Stimulated activated CD8-positive, alpha-beta memory T cell treated with anti-CD3 and anti-CD28 coated beads, Interleukin-15, amount 100 ng/mL, for 48 hours (primary cell): ENCODE measurements at regions not wholly inside any gene's neighbourhood (a gene's known extent, or its start where the extent isn't known, plus 50 kb on each side); places are given as distances from the start of the nearest gene placed in this dataset.
A peak's percentile ranks its signal among the peaks of the same experiment; 100 is the strongest.
"Not testable (repeated sequence)": the region's sequence is repeated elsewhere in the genome, so short reads cannot be mapped to it uniquely, and the experiment has no call there.

Experiments used
- DNase-seq, 2 donors: peaks; one replicate each; pipeline ENCODE4 v3.0.0-alpha.2; 2020; ENCODE audit warnings: low read depth in 2 of 2

DNA sequence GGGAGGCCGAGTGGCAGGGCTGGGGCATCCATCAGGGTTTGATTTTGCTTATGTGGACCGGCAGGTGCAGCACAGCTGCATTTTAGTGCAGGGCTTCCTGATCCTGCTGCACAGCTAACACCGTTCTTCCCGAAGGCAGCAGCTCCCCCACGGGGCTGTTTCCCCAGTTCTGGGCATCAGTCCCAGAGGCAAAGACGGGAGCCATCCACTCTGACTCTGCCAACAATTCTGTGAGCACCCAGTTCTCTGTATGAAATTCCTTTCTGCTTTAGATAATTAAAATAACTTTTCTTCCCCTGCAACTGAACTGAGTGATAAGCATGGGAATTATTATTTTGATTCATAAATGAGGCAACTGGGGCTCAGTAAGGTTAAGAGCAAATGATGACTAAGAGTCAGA, 262.9 kb upstream of the ATP10A start:
- no peak for DNase-seq

DNA sequence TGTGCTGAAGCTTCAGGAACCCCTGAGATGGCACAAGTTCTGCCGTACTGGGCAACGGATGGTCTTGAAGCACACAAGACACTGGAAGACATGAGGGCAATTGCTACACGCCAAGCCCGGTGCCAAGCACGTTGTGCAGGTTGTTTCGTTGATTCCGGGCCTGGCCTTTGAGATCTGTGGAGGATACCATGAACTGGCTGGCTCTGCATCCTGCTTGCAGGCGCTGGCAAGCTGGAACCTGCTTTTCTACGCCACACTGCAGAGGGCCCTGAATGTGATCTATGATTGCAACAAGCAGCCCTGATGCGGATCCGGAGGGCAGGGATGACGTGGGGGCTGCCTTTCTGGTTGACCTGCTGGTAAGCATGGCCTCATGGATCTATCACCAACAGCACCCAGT, 262.5 kb upstream of the ATP10A start:
- no peak for DNase-seq

DNA sequence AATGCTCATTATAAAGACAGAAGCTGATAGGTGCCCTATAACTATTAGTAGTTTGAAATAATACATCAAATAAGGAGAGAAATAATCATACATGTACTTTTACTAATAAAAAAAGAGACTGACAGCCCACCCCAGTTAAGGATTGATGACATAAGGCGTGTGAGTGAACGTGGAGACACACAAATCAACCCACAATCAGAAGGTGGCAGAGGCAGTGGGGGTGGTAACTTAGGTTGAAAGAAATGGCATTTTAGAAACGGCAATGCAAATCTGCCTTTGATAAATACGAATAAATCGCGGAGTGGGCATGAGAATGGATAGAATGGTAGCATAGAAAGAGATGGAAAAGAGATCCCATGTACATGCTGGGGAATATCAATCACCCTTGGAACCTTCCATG, 256.2 kb upstream of the ATP10A start:
- DNase-seq = no peak

DNA sequence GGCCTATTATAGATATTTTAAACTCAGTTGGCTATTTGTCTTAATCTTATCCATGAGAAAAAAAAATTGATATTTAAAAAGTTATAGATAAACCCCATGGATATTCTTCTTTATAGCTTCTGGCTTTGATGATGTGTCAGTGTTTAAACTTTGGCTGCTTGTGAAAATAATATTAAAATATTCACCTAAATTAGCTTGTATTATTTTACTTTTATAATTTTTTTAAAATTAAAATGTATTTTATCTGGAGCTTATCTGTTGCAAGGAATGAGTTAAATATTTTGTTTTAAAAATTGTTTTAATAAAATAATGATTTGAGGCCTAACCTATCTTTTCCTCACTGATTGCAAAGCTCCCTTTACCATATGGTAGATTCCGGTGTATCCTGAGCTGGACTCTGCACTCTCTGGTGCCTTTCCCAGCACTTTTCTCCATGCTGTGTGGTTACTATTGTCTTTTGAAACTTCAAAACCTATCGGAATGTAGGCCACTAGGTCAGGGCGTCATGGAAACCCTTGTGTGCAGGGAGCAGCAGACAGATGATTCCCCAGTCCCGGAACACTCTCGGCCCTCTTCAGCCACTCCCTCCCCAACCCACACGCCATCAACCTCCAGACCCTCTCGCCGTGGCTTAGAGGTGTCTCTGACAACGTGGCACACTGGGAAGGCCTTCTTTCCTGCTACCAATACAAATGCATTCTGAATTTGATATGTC, 252.3 kb upstream of the ATP10A start:
- no peak for DNase-seq

DNA sequence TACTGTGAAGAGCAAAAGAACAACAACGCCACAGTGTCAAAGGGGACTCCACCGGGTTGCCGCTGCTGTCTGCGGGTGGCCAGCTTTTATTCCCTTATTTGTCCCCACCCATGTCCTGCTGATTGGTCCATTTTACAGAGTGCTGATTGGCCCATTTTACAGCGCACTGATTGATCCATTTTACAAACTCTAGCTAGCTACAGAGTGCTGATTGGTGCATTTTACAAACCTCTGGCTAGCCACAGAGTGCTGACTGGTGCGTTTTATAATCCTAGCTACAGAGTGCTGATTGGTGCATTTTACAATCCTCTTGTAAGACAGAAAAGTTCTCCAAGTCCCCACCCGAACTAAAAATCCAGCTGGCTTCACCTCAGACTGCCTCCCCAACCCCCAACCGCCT, 251.0 kb upstream of the ATP10A start:
- DNase-seq = not testable (repeated sequence)

DNA sequence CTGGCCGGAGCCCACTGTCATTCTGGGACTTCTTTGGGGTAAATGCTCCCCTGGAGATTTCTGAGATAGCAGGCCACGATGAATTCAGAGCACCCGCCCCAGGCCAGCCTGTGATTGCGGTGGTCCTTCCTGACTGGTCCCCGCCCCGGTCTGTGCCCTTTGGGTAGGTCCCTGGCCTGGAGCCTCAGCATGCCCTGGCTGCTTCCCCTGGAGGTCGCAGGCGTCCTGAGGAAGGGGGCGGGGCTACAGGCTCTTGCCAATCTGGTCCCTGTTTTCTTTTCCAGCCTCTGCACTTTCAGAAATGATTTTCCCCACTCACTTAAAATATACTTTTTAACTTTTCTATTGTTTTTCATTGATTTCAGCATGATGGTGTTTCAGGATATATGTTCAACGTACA, 250.2 kb upstream of the ATP10A start:
- no peak for DNase-seq

DNA sequence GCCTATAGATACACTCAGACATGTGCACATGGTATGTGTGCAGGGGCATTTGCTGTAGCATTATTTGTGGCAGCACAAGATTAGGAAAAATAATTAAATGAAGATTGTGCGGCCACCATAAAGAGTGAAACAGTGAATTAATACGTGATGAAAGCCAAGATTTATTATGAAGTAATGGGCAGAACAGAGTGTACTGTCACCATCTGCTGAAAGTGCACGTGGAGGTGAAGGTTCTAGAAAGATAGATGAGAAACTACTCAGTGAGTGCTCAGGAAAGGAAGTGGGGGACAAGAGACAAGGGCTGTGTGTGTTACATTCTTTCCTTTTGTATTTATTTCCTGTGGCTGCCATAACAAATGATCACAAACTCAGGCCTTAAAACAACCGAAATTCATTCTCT, 246.1 kb upstream of the ATP10A start:
- DNase-seq = no peak

DNA sequence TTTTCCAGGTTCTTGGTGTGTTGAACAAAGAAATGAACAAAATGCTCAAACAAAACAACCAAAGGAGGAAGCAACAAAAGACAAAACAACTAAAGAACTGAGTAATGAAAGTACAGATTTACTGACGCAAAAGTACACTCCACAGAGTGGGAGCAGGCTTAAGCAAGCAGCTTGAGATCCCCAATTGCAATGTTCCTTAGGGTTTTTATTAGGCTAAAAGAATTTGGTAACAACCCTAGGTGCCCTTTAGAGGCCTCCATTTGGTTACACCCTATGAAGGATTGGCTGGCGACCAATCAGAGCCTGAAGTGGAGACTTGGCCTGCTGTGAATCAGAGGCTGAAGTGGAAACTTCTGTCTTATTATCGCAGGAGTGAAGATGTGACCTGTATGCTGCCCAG, 243.4 kb upstream of the ATP10A start:
- no peak for DNase-seq

DNA sequence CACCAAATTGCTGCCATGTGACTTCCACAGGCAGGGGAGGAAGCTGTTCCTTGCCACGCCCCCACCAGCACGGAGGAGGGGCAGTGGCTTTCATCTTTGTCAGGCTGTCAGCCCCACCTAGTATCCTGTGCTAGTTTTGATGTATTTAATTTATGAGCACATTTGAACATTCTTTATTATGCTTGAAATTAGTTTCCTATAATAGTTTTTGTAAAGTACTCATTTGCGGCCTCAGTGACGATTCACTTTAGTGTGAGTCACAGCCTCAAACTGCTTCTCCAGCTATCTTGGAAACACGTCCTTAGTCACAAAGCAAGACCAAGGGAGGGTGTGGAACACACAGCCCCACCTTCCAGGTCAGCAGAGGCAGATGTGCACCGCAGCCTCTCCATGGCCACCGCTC, 239.9 kb upstream of the ATP10A start:
- no peak for DNase-seq

DNA sequence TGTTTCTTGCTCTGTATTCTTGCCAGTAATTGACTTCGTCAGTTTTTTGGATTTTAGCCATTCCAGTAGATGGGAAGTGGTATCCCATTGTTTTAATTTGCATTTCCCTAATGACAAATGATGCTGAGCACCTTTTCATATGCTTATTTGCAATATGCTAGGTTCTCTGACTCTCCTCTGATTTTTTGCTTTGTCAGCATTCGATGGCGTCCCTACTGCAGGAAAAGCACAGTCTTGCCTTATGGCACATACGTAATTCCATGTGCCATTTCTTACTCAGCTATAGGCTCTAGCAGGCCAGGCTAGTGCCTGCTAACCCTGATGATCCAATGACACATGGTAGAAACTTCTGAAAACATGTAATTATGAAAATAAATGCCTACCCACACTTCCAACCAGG, 239.2 kb upstream of the ATP10A start:
- DNase-seq = no peak

DNA sequence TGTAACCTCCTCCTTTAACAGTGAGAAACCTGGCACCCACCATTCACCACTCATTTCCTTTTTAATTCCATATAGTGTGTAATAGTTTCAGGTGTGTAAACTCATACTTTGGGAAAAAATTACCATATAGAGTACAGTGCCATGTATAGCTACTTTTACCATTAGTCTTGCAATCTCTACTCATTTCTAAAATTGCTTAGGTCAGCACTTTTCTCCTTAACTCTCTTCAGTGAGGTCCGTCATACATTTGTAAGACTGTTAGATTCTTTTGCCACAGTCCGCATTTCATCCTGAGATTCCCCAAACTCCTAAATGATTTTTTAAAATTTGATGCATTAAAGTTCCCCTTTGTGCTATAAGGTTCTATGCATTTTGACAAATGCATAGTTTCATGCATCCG, 238.3 kb upstream of the ATP10A start:
- DNase-seq = no peak

DNA sequence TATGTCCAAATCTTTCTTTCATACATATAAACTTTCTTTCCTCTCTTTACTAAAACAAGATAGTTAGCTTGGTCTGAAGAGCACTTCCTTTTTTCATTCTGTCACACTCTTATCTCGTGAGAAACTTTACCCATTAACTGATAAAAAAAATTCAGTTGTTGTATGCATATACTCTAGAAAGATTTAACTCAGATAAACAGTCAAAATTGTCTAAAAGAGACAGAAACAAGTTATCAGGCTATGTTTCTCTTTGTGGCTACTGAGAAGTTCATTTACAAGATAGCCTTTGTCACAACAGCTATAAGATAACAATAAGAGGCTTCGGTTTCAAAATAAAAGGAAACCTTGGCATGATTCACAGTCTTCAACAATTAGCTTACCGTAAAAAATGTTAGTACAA, 235.7 kb upstream of the ATP10A start:
- DNase-seq = no peak

DNA sequence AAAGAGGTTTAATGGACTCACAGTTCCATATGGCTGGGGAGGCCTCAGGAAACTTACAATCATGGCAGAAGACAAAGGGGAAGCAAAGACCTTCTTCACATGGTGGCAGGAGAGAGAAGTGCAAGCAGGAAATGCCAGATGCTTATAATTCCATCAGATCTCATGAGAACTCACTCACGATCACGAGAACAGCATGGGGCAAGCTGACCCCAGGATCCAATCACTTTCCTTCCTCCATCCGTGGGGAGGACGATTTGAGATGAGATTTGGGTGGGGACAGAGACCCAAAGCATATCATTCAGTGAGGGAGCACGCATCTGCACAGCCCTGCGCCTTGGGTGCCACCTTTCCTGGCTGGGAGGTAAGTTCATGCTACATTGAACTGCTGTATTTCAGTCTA, 234.1 kb upstream of the ATP10A start:
- no peak for DNase-seq

DNA sequence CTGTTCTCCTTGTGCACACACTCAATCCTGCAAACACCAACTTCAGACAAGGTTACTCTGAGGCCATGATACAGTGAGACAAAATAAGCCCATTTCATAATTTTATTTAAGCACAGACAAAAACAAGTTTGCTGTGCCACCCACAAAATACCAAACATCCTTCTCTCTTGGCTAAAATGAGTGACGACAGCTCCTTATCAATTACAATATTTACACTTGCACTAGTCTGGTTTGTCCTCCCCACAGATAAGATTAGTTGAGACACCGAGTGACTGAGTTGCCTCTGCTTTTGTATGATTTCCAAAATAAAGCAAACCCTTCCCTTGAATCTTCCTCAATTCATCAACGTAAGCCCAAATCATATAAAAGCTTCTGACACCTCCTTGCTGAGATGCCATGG, 233.5 kb upstream of the ATP10A start:
- no peak for DNase-seq

DNA sequence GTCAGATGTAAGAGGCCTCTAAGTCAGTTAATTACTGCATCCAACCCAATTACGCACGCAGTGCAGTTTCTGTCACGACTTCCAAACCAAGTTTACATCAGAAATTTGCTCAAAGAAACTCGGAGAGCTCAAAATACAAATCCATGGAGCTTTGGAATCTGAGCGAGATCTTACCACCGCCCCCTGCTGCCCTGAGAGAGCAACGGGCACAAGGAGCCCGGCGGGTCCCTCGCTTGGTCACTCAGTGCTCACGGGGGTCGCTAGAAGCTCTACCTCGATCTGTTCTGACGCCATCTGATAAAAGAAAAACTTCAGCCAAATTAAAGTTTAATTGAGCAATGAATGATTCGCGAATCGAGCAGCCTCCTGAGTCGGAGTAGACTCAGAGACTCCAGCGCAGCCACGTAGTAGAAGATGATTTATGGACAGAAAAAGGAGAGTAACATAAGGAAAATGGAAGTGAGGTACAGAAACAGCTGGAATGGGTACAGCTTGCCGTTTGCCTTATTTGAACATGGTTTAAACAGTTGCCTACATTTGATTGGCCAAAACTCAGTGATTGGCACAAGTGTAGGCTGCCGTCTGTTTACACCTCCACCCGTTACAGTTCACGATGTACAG, 232.7 kb upstream of the ATP10A start:
- DNase-seq = no peak

DNA sequence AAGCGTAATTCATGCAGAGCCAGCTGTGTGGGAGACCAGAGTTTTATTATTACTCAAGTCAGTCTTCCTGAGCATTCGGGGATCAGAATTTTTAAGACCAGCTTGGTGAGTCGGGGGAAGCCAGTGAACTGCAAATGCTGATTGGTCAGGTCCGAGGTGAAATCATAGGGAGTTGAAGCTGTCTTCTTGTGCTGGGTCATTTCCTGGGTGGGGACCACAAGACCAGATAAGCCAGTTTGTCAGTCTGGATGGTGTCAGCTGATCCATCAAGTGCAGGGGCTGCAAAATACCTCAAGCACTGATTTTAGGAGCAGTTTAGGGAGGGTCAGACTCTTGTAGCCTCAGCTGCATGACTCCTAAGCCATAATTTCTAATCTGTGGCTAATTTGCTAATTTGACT, 228.1 kb upstream of the ATP10A start:
- no peak for DNase-seq

DNA sequence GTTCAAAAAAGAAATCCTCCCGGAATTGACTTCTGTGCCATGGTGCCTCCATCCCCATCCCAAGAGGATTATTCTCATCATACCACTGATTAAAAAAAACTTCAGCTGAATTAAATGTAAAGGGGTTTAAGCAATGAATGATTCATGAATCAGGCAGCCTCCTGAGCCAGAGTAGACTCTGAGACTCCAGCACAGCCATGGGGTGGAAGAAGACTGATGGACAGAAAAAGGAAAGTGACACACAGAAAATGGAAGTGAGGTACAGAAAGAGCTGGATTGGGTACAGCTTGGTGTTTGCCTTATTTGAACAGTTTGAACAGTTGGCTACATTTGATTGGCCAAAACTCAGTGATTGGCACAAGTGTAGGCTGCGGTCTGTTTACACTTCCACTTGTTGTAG, 224.8 kb upstream of the ATP10A start:
- DNase-seq = no peak

DNA sequence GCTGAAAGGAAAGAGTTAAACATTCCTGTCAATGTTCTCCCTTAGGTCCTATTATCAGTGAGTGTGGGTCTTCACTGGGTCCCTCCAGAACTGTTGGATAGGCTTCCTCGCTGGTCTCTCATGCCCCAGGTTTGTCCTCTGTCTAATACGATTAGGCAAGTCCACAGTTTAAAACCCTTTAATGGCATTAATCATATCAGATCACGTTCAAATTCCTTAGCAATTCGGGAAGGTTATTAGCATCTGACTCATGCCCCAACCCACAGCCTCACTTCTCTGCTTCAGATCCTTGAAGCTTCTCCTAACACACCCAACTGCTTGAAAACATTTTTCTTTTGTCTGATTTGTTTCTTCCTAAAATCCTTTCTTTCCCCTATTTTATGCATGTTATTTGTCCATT, 224.3 kb upstream of the ATP10A start:
- DNase-seq = no peak

DNA sequence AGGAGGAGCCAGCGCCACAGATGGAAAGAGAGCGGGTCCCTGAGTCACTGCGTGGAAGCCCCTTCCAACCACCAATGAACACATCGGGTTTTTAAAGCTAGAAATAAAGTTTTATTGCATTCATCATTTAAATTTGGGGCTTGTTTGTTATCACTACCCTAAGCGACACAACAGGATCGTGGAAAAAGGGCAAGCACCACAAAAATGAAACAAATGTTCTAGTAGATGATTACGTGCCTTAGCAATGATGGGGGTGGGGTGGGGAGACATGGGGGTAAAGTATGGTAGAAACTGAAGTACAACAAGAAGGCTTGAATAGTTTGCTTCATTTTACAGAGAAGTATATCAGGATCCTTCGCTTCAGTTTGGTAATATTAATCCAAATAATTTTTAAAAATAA, 221.6 kb upstream of the ATP10A start:
- no peak for DNase-seq

DNA sequence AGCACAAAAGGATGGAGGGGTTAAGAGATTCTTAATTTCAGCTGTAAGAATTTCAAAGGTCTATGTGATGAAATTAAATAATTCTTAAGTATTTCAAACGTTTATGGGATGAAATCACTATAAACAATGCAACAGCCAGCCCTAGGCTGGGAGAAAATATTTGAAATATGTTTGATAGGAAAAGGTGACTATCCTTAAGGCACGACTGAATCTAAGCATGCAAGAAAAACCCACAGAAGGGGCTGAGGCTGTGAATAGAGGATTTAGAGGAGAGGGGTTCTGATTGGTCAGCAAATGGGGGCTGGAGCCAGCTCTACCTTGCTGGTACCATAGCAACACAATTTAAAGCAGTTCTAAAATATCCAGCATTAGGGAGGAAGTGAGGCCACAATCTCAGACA, 220.8 kb upstream of the ATP10A start:
- DNase-seq = no peak

DNA sequence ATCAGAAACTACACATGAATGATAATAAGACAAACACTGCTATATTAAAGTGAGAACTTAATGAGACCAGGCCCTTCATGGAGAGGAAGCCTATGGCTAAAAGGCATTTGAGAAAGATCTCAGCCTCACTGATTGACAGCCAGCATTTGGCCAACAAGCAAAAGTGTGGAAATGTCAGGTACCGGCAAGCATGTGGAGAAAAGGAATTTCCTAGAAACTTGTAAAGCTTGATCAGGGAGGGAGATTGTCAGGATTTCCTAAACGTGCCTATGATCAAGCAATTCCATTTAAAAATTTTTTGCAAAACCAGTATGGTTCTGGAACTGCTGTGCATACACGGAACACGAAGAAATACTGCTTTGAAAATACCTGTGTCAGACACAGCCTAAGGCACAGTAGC, 220.3 kb upstream of the ATP10A start:
- DNase-seq = no peak

DNA sequence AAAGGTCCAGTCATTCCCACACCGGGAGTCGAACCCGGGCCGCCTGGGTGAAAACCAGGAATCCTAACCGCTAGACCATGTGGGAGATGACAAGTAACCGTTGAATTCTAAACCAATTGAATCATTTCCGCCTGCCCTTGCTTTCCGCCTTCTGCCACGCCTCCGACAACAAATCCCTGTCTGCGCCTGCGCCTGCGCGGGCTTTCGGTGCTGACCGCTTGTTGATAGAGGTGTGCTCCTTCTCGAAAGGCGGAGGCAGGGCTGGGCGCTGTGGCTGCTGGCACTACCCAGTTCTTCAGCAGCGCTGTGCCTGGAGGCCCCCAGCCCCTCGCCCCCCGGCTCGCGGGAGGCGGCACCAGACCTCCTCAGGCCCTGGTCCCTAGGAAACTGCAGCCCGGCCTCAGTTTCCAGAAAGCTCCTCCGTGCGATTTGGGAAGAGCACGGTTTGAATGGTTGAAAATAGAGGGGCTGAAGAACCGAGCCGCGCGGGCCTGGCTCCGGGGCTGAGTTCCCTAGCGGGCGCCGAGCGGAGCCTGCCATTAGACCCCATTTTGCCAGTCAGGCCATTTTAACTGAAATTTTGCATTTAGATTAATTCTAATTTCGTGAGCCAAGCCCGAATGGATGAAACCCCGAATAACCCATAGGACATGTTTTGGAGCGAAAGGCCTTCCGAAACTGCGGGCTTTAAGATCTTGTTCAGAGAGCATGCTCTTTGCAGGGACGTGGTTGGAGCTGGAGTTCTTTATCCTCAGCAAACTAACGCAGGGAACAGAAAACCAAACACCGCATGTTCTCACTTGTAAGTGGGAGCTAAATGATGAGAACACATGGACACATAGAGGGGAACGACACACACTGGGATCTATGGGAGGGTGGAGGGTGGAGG, 219.3 kb upstream of the ATP10A start:
- DNase-seq = peak; percentile 90 to 91

DNA sequence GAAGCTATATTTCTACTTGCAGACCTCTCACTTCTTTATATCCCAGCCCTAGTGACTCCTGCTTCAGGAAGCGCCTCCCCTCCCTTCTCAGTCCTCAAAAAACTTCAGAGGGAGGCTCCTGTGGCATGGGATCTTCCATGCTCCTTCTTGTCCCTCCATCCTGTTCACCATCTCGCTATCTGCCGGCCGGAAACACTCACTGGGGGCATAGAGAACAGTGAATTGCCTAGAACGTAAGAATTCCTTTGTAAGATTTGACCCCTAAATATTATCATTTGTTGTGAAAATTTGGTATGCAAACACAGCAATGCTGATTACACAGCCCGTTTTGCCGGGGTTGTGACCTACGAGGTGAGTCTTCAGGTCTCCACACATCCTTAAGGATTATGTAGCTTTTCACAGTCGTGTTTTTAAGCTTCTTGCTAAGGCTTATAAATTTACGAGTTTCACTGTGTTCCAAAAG, 218.7 kb upstream of the ATP10A start:
- no peak for DNase-seq
